KMS-11 (cell line): ENCODE measurements at regions not wholly inside any gene's neighbourhood (a gene's known extent, or its start where the extent isn't known, plus 50 kb on each side); places are given as distances from the start of the nearest gene placed in this dataset.
"Not testable (repeated sequence)": the region's sequence is repeated elsewhere in the genome, so short reads cannot be mapped to it uniquely, and the experiment has no call there.

Experiments
- H2AFZ ChIP-seq: fragments of 200-600 bp; sonication (generic); 2 replicates; pipeline ENCODE4 v1.6.1; 2016; ENCODE audit warnings: antibody characterized with exemption, mixed run types, low read depth
- H3K27ac ChIP-seq: fragments of 200-600 bp; sonication (generic); 2 replicates; pipeline ENCODE4 v1.6.1; 2016; ENCODE audit warnings: mild to moderate bottlenecking, mixed run types
- H3K27me3 ChIP-seq: fragments of 200-600 bp; sonication (generic); 2 replicates; pipeline ENCODE4 v1.6.1; 2017; ENCODE audit warnings: mild to moderate bottlenecking, low read depth, mixed run types, moderate library complexity; ENCODE audit not compliant: insufficient read depth
- H3K36me3 ChIP-seq: fragments of 200-600 bp; sonication (generic); 2 replicates; pipeline ENCODE4 v1.6.1; 2017; ENCODE audit warnings: mild to moderate bottlenecking, mixed run types; ENCODE audit not compliant: insufficient read depth
- H3K4me1 ChIP-seq: fragments of 200-600 bp; sonication (generic); 2 replicates; pipeline ENCODE4 v1.6.1; 2016; ENCODE audit warnings: mild to moderate bottlenecking, low read depth, mixed run types; ENCODE audit not compliant: poor library complexity, severe bottlenecking
- H3K4me2 ChIP-seq: fragments of 200-600 bp; sonication (generic); 2 replicates; pipeline ENCODE4 v1.7.0; 2016; ENCODE audit warnings: mild to moderate bottlenecking, mixed run types
- H3K4me3 ChIP-seq: fragments of 200-600 bp; sonication (generic); IDR thresholded peaks from 2 replicates; pipeline ENCODE4 v1.6.1; 2017; ENCODE audit warnings: low read depth, low read length, mixed read lengths; ENCODE audit not compliant: insufficient read depth
- H3K79me2 ChIP-seq: fragments of 200-600 bp; sonication (generic); 2 replicates; pipeline ENCODE4 v1.6.1; 2016; ENCODE audit warnings: low read depth, mixed run types; ENCODE audit not compliant: insufficient read depth
- H3K9ac ChIP-seq: fragments of 200-600 bp; sonication (generic); 2 replicates; pipeline ENCODE4 v1.6.1; 2016; ENCODE audit warnings: mild to moderate bottlenecking, mixed run types
- H4K20me1 ChIP-seq: fragments of 200-600 bp; sonication (generic); 2 replicates; pipeline ENCODE4 v1.6.1; 2016; ENCODE audit warnings: mild to moderate bottlenecking, mixed run types; ENCODE audit not compliant: insufficient read depth
- CTCF ChIP-seq: fragments of 200-600 bp; sonication (generic); conservative IDR thresholded peaks from 2 replicates; pipeline ENCODE4 v1.6.1; 2017; ENCODE audit warnings: low read depth, mild to moderate bottlenecking, antibody characterized with exemption, low read length, moderate library complexity, mixed read lengths

GRCh38 chr6:16822529-16822928, 61.3 kb upstream of the ATXN1 start:
- H3K27ac ChIP-seq: no peak overlapping the region
- no peak overlapping the region for H3K9ac ChIP-seq
- H3K4me1 ChIP-seq: peaks cover under 1% of the 10 kb centered on the region
- no peaks in the 10 kb centered on the region for H3K27me3 ChIP-seq
- no peaks in the 10 kb centered on the region for H4K20me1 ChIP-seq
- no peaks in the 10 kb centered on the region for H3K36me3 ChIP-seq
- no peak overlapping the region for H3K4me2 ChIP-seq
- H3K79me2 ChIP-seq: no peaks in the 10 kb centered on the region
- H3K4me3 ChIP-seq: no peak overlapping the region
- no peak overlapping the region for H2AFZ ChIP-seq
- no peak for TF ChIP-seq CTCF

- Histone ChIP-seq H3K9ac (no peak overlapping the region), H3K27me3 (no peaks in the 10 kb centered on the region), H3K4me1 (no peaks in the 10 kb centered on the region), H3K79me2 (no peaks in the 10 kb centered on the region), H4K20me1 (no peaks in the 10 kb centered on the region), H3K4me2 (no peak overlapping the region), H2AFZ (no peak overlapping the region), H3K4me3 (no peak overlapping the region), H3K36me3 (no peaks in the 10 kb centered on the region), H3K27ac (no peak overlapping the region)
- no peak for TF ChIP-seq CTCF
Observed at GRCh38 chr6:16821834-16822264, 60.6 kb upstream of the ATXN1 start.

- not testable (repeated sequence) for H3K4me1 ChIP-seq, H4K20me1 ChIP-seq, H3K4me2 ChIP-seq, H3K9ac ChIP-seq, H3K79me2 ChIP-seq, H2AFZ ChIP-seq, H3K27me3 ChIP-seq, H3K4me3 ChIP-seq, H3K36me3 ChIP-seq, H3K27ac ChIP-seq
Observed at GRCh38 chr6:16820262-16820661, 59.0 kb upstream of the ATXN1 start.

- no peak for TF ChIP-seq CTCF
Observed at GRCh38 chr6:16819752-16820151, 58.5 kb upstream of the ATXN1 start.

GRCh38 chr6:16818992-16819626, 57.8 kb upstream of the ATXN1 start:
- H3K9ac ChIP-seq: no peak overlapping the region
- H3K36me3 ChIP-seq: no peaks in the 10 kb centered on the region
- H3K4me3 ChIP-seq: no peak overlapping the region
- H3K79me2 ChIP-seq: no peaks in the 10 kb centered on the region
- H3K4me2 ChIP-seq: no peak overlapping the region
- H3K27me3 ChIP-seq: no peaks in the 10 kb centered on the region
- H4K20me1 ChIP-seq: no peaks in the 10 kb centered on the region
- H3K4me1 ChIP-seq: no peaks in the 10 kb centered on the region
- H2AFZ ChIP-seq: no peak overlapping the region
- no peak overlapping the region for H3K27ac ChIP-seq
- no peak for TF ChIP-seq CTCF

More at GRCh38 chr6:16819752-16820151, 58.5 kb upstream of the ATXN1 start:
- no peak overlapping the region for H2AFZ ChIP-seq
- H4K20me1 ChIP-seq: no peaks in the 10 kb centered on the region
- no peak overlapping the region for H3K4me3 ChIP-seq
- H3K27ac ChIP-seq: no peak overlapping the region
- H3K4me2 ChIP-seq: no peak overlapping the region
- no peaks in the 10 kb centered on the region for H3K27me3 ChIP-seq
- no peak overlapping the region for H3K9ac ChIP-seq
- H3K79me2 ChIP-seq: no peaks in the 10 kb centered on the region
- H3K36me3 ChIP-seq: no peaks in the 10 kb centered on the region
- no peaks in the 10 kb centered on the region for H3K4me1 ChIP-seq
